ENCODE measurements at regions not wholly inside any gene's neighbourhood (a gene's known extent, or its start where the extent isn't known, plus 50 kb on each side); places are given as distances from the start of the nearest gene placed in this dataset.

DNA sequence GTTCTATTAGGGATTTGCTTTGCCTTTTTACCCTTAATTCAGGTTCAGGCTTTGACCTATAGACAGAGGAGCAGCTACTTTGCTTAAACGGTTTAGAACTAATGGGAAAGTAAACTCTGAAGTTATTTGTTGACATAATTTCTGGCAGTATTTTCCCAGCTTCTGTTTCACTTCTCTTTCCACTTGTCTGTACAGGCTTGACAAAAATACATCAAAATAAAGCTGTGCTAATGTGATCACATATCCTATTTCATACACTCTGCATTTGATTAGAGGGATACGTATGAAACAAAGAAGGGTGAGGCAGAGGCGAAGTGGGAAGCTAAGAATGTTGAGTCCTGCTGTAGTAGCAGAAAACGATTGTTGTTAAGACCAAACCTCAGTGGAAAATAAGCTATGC lies 389.1 kb upstream of the RARB start:
- no peak overlapping the region for H3K4me3 Mint-ChIP-seq
- no peaks in the 10 kb centered on the region for H4K20me1 ChIP-seq (replicated peaks; ENCODE audit: insufficient read depth)
- no peaks in the 10 kb centered on the region for H3K36me3 Mint-ChIP-seq (ENCODE audit: low read depth)
- no peak overlapping the region for H3K4me3 ChIP-seq
- no peak overlapping the region for H2AFZ ChIP-seq
- TF ChIP-seq JUNB (IDR thresholded peaks at IDR 0.05; ENCODE audit: unreplicated experiment) (no peak), STAT1 (IDR thresholded peaks at IDR 0.05; ENCODE audit: unreplicated experiment) (no peak), POLR2AphosphoS5 (IDR thresholded peaks at IDR 0.05; ENCODE audit: low read depth) (no peak), ZNF114 (CRISPR knock-in tag; IDR thresholded peaks at IDR 0.05) (no peak), ZNF462 (CRISPR knock-in tag; IDR thresholded peaks at IDR 0.05) (no peak), EZH2phosphoT487 (IDR thresholded peaks at IDR 0.05; ENCODE audit: unreplicated experiment) (no peak), ETS1 (IDR thresholded peaks at IDR 0.05) (no peak)
- TF ChIP-seq, protein P1, sequence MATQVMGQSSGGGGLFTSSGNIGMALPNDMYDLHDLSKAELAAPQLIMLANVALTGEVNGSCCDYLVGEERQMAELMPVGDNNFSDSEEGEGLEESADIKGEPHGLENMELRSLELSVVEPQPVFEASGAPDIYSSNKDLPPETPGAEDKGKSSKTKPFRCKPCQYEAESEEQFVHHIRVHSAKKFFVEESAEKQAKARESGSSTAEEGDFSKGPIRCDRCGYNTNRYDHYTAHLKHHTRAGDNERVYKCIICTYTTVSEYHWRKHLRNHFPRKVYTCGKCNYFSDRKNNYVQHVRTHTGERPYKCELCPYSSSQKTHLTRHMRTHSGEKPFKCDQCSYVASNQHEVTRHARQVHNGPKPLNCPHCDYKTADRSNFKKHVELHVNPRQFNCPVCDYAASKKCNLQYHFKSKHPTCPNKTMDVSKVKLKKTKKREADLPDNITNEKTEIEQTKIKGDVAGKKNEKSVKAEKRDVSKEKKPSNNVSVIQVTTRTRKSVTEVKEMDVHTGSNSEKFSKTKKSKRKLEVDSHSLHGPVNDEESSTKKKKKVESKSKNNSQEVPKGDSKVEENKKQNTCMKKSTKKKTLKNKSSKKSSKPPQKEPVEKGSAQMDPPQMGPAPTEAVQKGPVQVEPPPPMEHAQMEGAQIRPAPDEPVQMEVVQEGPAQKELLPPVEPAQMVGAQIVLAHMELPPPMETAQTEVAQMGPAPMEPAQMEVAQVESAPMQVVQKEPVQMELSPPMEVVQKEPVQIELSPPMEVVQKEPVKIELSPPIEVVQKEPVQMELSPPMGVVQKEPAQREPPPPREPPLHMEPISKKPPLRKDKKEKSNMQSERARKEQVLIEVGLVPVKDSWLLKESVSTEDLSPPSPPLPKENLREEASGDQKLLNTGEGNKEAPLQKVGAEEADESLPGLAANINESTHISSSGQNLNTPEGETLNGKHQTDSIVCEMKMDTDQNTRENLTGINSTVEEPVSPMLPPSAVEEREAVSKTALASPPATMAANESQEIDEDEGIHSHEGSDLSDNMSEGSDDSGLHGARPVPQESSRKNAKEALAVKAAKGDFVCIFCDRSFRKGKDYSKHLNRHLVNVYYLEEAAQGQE (IDR thresholded peaks at IDR 0.05; ENCODE audit: unreplicated experiment): no peak
- no peaks in the 10 kb centered on the region for H3K79me2 ChIP-seq (replicated peaks; ENCODE audit: insufficient read depth)
- ATAC-seq (no peak), DNase-seq (ENCODE audit: low spot score) (no peak)
- no peaks in the 10 kb centered on the region for H3K9me3 Mint-ChIP-seq
- H3K9me2 ChIP-seq (ENCODE audit: insufficient read depth): peaks cover 7% of the 10 kb centered on the region; the same call in 1 of the 2 replicates
- H3K27ac Mint-ChIP-seq: no peak overlapping the region
- H3K4me1 ChIP-seq (ENCODE audit: insufficient read depth): no peaks in the 10 kb centered on the region
- no peaks in the 10 kb centered on the region for H3K4me1 Mint-ChIP-seq
- no peaks in the 10 kb centered on the region for H3K27me3 ChIP-seq (ENCODE audit: insufficient read depth)
- no peaks in the 10 kb centered on the region for H3F3A ChIP-seq (replicated peaks; ENCODE audit: low read depth)
- no peak overlapping the region for H3K4me2 ChIP-seq
- H3K27ac ChIP-seq (ENCODE audit: low read depth): no peak overlapping the region
- H3K36me3 ChIP-seq (ENCODE audit: insufficient read depth): no peaks in the 10 kb centered on the region
- H3K27me3 Mint-ChIP-seq (ENCODE audit: insufficient read depth, low read depth, poor library complexity): no peaks in the 10 kb centered on the region
